MM.1S (cell line): ENCODE measurements at regions not wholly inside any gene's neighbourhood (a gene's known extent, or its start where the extent isn't known, plus 50 kb on each side); places are given as distances from the start of the nearest gene placed in this dataset.
"Not testable (repeated sequence)": the region's sequence is repeated elsewhere in the genome, so short reads cannot be mapped to it uniquely, and the experiment has no call there.

Source experiments
- EZH2 ChIP-seq: fragments of 300-600 bp; sonication (generic); optimal IDR thresholded peaks from 2 replicates; pipeline ENCODE3; 2017; ENCODE audit warnings: low read depth, mild to moderate bottlenecking, antibody characterized with exemption, low read length, mixed read lengths
- TF ChIP-seq, protein P1 (sequence below): fragments of 300-600 bp; sonication (generic); IDR thresholded peaks from 2 replicates; pipeline ENCODE4 v1.5.1; 2016; ENCODE audit warnings: antibody characterized with exemption, low read length, mixed read lengths

DNA sequence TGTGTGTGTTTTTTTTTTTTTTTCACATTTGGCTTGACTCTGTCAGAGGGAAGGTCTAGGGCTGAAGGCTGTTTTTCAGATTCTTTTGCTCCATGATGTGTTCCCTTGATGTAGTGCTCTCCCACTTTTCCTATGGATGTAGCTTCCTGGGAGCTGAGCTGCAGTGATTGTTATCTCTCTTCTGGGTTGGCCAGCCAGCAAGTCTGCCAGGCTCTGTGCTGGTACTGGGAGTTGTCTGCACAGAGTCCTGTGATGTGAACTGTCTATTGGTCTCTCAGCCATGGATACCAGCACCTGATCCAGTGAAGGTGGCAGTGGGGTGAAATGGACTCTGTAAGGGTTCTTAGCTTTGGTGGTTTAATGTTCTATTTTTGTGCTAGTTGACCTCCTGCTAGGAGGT lies 377.4 kb upstream of the MAN1A1 start:
- TF ChIP-seq, protein P1, sequence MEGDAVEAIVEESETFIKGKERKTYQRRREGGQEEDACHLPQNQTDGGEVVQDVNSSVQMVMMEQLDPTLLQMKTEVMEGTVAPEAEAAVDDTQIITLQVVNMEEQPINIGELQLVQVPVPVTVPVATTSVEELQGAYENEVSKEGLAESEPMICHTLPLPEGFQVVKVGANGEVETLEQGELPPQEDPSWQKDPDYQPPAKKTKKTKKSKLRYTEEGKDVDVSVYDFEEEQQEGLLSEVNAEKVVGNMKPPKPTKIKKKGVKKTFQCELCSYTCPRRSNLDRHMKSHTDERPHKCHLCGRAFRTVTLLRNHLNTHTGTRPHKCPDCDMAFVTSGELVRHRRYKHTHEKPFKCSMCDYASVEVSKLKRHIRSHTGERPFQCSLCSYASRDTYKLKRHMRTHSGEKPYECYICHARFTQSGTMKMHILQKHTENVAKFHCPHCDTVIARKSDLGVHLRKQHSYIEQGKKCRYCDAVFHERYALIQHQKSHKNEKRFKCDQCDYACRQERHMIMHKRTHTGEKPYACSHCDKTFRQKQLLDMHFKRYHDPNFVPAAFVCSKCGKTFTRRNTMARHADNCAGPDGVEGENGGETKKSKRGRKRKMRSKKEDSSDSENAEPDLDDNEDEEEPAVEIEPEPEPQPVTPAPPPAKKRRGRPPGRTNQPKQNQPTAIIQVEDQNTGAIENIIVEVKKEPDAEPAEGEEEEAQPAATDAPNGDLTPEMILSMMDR: not testable (repeated sequence)
- not testable (repeated sequence) for TF ChIP-seq EZH2
